HG02943 (cell line): ENCODE measurements at regions not wholly inside any gene's neighbourhood (a gene's known extent, or its start where the extent isn't known, plus 50 kb on each side); places are given as distances from the start of the nearest gene placed in this dataset.
A peak's percentile ranks its signal among the peaks of the same experiment; 100 is the strongest.

Experiments used
- ATAC-seq: cut with Tn5 transposase; IDR thresholded peaks from one replicate; pipeline ENCODE4 v1.9.1; 2021; ENCODE audit warnings: mild to moderate bottlenecking, low read depth, moderate library complexity; ENCODE audit not compliant: unreplicated experiment

GRCh38 chr17:14780097-14780651 lies 479.3 kb downstream of the HS3ST3B1 start:
- ATAC-seq, result no peak

GRCh38 chr17:14779241-14779640 lies 478.4 kb downstream of the HS3ST3B1 start:
- no peak for ATAC-seq

- ATAC-seq, result no peak
Observed at GRCh38 chr17:14777291-14777690, 476.4 kb downstream of the HS3ST3B1 start.

GRCh38 chr17:14776791-14777190 lies 475.9 kb downstream of the HS3ST3B1 start:
- ATAC-seq, result no peak

- no peak for ATAC-seq
Observed at GRCh38 chr17:14775731-14776492, 475.0 kb downstream of the HS3ST3B1 start.

- no peak for ATAC-seq
Observed at GRCh38 chr17:14774774-14775173, 473.9 kb downstream of the HS3ST3B1 start.

- ATAC-seq, result no peak
Observed at GRCh38 chr17:14772776-14773175, 471.9 kb downstream of the HS3ST3B1 start.

GRCh38 chr17:14771543-14771942 lies 470.7 kb downstream of the HS3ST3B1 start:
- no peak for ATAC-seq

GRCh38 chr17:14768923-14769322 lies 468.0 kb downstream of the HS3ST3B1 start:
- ATAC-seq, result no peak

GRCh38 chr17:14762736-14763479 lies 462.0 kb downstream of the HS3ST3B1 start:
- no peak for ATAC-seq

- no peak for ATAC-seq
Observed at GRCh38 chr17:14760719-14761411, 460.0 kb downstream of the HS3ST3B1 start.

GRCh38 chr17:14760212-14760611 lies 459.3 kb downstream of the HS3ST3B1 start:
- no peak for ATAC-seq

GRCh38 chr17:14759325-14759724 lies 458.4 kb downstream of the HS3ST3B1 start:
- ATAC-seq, result no peak

GRCh38 chr17:14756479-14756878 lies 455.6 kb downstream of the HS3ST3B1 start:
- ATAC-seq, result no peak

- ATAC-seq, result no peak
Observed at GRCh38 chr17:14755002-14755401, 454.1 kb downstream of the HS3ST3B1 start.

GRCh38 chr17:14753383-14753782 lies 452.5 kb downstream of the HS3ST3B1 start:
- ATAC-seq, result no peak

- ATAC-seq, result no peak
Observed at GRCh38 chr17:14752011-14752410, 451.1 kb downstream of the HS3ST3B1 start.

- no peak for ATAC-seq
Observed at GRCh38 chr17:14750866-14751265, 450.0 kb downstream of the HS3ST3B1 start.

- ATAC-seq, result no peak
Observed at GRCh38 chr17:14749269-14749668, 448.4 kb downstream of the HS3ST3B1 start.

- ATAC-seq, result peak; percentile 60
Observed at GRCh38 chr17:14748036-14748710, 447.3 kb downstream of the HS3ST3B1 start.

- no peak for ATAC-seq
Observed at GRCh38 chr17:14747603-14747950, 446.7 kb downstream of the HS3ST3B1 start.
